Gastrocnemius medialis (tissue), 4 donors: ENCODE measurements at regions not wholly inside any gene's neighbourhood (a gene's known extent, or its start where the extent isn't known, plus 50 kb on each side); places are given as distances from the start of the nearest gene placed in this dataset.

Source experiments
- ATAC-seq, 2 donors: fragments of 150-250 bp; one replicate each; pipeline ENCODE4 v1.9.1; 2016
- DNase-seq, 2 donors: peaks; one replicate each; pipeline ENCODE4 v3.0.0-alpha.2; 2019
- H3K27ac ChIP-seq, 4 donors: fragments of 200-600 bp; sonication (generic); 1 replicate in 1 of 4; 2 replicates in 3 of 4; pipeline ENCODE4 v1.5.1; 2016 to 2018; ENCODE audit warnings: mild to moderate bottlenecking in 2 of 4, moderate library complexity in 1 of 4
- H3K27me3 ChIP-seq, 3 donors: fragments of 200-600 bp; sonication (generic) in 2 of 3; 1 replicate in 1 of 3; 2 replicates in 2 of 3; pipeline versions ENCODE4 v1.5.1 to v1.6.0; 2016 to 2019; ENCODE audit warnings: mild to moderate bottlenecking in 1 of 3, moderate library complexity in 1 of 3
- H3K36me3 ChIP-seq, 2 donors: fragments of 200-600 bp; sonication (generic) in 1 of 2; one replicate each; pipeline ENCODE4 v1.5.1; 2017 to 2018
- H3K4me1 ChIP-seq, 2 donors: fragments of 200-600 bp; sonication (generic) in 1 of 2; one replicate each; pipeline ENCODE4 v1.5.1; 2016 to 2017; ENCODE audit warnings: mild to moderate bottlenecking in 2 of 2
- H3K4me3 ChIP-seq, 4 donors: fragments of 200-600 bp; sonication (generic) in 3 of 4; 1 replicate in 1 of 4; 2 replicates in 3 of 4; pipeline ENCODE4 v1.5.1; 2016 to 2019; ENCODE audit warnings: mild to moderate bottlenecking in 2 of 4
- H3K9me3 ChIP-seq, 3 donors: fragments of 200-600 bp; sonication (generic) in 2 of 3; 1 replicate in 1 of 3; 2 replicates in 2 of 3; pipeline ENCODE4 v1.5.1; 2016 to 2019
- CTCF ChIP-seq, 5 experiments: fragments of 450-650 bp in 3 of 5; fragments of 200-600 bp in 2 of 5; sonication (generic) in 2 of 5; IDR thresholded peaks in 4 of 5; conservative IDR thresholded peaks in 1 of 5; 1 replicate in 4 of 5; 2 replicates in 1 of 5; pipeline ENCODE4 v1.5.1; 2016 to 2019; ENCODE audit warnings: antibody characterized with exemption in 5 of 5, mild to moderate bottlenecking in 3 of 5, moderate library complexity in 3 of 5
- POLR2A ChIP-seq, 2 donors: fragments of 450-650 bp; IDR thresholded peaks; one replicate each; pipeline ENCODE4 v1.6.1; 2017; ENCODE audit warnings: antibody characterized with exemption in 2 of 2, mild to moderate bottlenecking in 2 of 2, moderate library complexity in 2 of 2
- in situ Hi-C, 4 donors: fragments of 200-750 bp; cut with MboI; loops; one replicate each; pipeline versions ENCODE4 v1.15.0 to v1.8.0; 2017; ENCODE audit warnings: low sequenced_read_pairs in 4 of 4
- intact Hi-C: fragments of 100-400 bp; cut with DNase I; formaldehyde crosslinking; loops from one replicate; pipeline ENCODE4 v1.15.1; 2023; ENCODE audit warnings: low total_unique reads

- no peak for ATAC-seq
- TF ChIP-seq POLR2A (IDR thresholded peaks at IDR 0.05) = no peak
- no peak for TF ChIP-seq CTCF (IDR thresholded peaks at IDR 0.05 in 4 of 5, conservative IDR thresholded peaks at IDR 0.05 in 1 of 5)
- in situ Hi-C loops (no loop called here), intact Hi-C loops (no loop called here)
- H3K27ac ChIP-seq = no peak overlapping the region
- H3K4me3 ChIP-seq = no peak overlapping the region
- no peaks in the 10 kb centered on the region for H3K4me1 ChIP-seq
- no peaks in the 10 kb centered on the region for H3K9me3 ChIP-seq
- DNase-seq = no peak
- H3K36me3 ChIP-seq = no peaks in the 10 kb centered on the region
- H3K27me3 ChIP-seq = no peaks in the 10 kb centered on the region
Observed at GRCh38 chr21:41095983-41096382, 72.0 kb upstream of the BACE2 start.

GRCh38 chr21:41098076-41098475, 69.9 kb upstream of the BACE2 start:
- in situ Hi-C loops = no loop called here
- Histone ChIP-seq H3K27me3 (no peaks in the 10 kb centered on the region), H3K27ac (no peak overlapping the region), H3K4me3 (no peak overlapping the region), H3K36me3 (no peaks in the 10 kb centered on the region), H3K4me1 (no peaks in the 10 kb centered on the region), H3K9me3 (no peaks in the 10 kb centered on the region)
- ATAC-seq (no peak), DNase-seq (no peak)
- intact Hi-C loops = no loop called here
- TF ChIP-seq POLR2A (IDR thresholded peaks at IDR 0.05) (no peak), CTCF (IDR thresholded peaks at IDR 0.05 in 4 of 5, conservative IDR thresholded peaks at IDR 0.05 in 1 of 5) (no peak)

GRCh38 chr21:41098481-41099042, 69.4 kb upstream of the BACE2 start:
- ATAC-seq (no peak), DNase-seq (no peak)
- in situ Hi-C loops (no loop called here), intact Hi-C loops (no loop called here)
- H3K4me3 ChIP-seq = no peak overlapping the region
- TF ChIP-seq POLR2A (IDR thresholded peaks at IDR 0.05) = no peak
- no peak for TF ChIP-seq CTCF (IDR thresholded peaks at IDR 0.05 in 4 of 5, conservative IDR thresholded peaks at IDR 0.05 in 1 of 5)
- no peaks in the 10 kb centered on the region for H3K4me1 ChIP-seq
- H3K27me3 ChIP-seq = no peaks in the 10 kb centered on the region
- no peaks in the 10 kb centered on the region for H3K36me3 ChIP-seq
- no peaks in the 10 kb centered on the region for H3K9me3 ChIP-seq
- H3K27ac ChIP-seq = no peak overlapping the region

GRCh38 chr21:41100826-41101550, 67.0 kb upstream of the BACE2 start:
- ATAC-seq = no peak
- no peak for TF ChIP-seq POLR2A (IDR thresholded peaks at IDR 0.05)
- TF ChIP-seq CTCF (IDR thresholded peaks at IDR 0.05 in 4 of 5, conservative IDR thresholded peaks at IDR 0.05 in 1 of 5) = no peak
- H3K27me3 ChIP-seq = peaks cover 0 to 15% (median 6%) of the 10 kb centered on the region in 3 donors
- H3K36me3 ChIP-seq = no peaks in the 10 kb centered on the region
- no peak overlapping the region for H3K27ac ChIP-seq
- in situ Hi-C loops (loop anchor here in 2 of 4 donors (25.0 kb wide), 1 partner anchor 361 kb away; no protein-coding TSS in a partner anchor), intact Hi-C loops (no loop called here)
- no peaks in the 10 kb centered on the region for H3K4me1 ChIP-seq
- no peak for DNase-seq
- H3K4me3 ChIP-seq = no peak overlapping the region
- no peaks in the 10 kb centered on the region for H3K9me3 ChIP-seq
